ENCODE measurements at regions not wholly inside any gene's neighbourhood (a gene's known extent, or its start where the extent isn't known, plus 50 kb on each side); places are given as distances from the start of the nearest gene placed in this dataset.

GRCh38 chr13:89227356-89227755, 1556.2 kb downstream of the SLITRK5 start:
- TF ChIP-seq CTCF (IDR thresholded peaks at IDR 0.05; ENCODE audit: low read depth, low read length, missing input control) = no peak
- TF ChIP-seq MAX (IDR thresholded peaks at IDR 0.05) = no peak
- no peak for TF ChIP-seq YY1 (IDR thresholded peaks at IDR 0.05)
- TF ChIP-seq, protein P1, sequence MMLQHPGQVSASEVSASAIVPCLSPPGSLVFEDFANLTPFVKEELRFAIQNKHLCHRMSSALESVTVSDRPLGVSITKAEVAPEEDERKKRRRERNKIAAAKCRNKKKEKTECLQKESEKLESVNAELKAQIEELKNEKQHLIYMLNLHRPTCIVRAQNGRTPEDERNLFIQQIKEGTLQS (IDR thresholded peaks at IDR 0.05) = no peak
- TF ChIP-seq EGR1 (IDR thresholded peaks at IDR 0.05; ENCODE audit: low read depth in 2 of 2) = no peak
- TF ChIP-seq, protein P2, sequence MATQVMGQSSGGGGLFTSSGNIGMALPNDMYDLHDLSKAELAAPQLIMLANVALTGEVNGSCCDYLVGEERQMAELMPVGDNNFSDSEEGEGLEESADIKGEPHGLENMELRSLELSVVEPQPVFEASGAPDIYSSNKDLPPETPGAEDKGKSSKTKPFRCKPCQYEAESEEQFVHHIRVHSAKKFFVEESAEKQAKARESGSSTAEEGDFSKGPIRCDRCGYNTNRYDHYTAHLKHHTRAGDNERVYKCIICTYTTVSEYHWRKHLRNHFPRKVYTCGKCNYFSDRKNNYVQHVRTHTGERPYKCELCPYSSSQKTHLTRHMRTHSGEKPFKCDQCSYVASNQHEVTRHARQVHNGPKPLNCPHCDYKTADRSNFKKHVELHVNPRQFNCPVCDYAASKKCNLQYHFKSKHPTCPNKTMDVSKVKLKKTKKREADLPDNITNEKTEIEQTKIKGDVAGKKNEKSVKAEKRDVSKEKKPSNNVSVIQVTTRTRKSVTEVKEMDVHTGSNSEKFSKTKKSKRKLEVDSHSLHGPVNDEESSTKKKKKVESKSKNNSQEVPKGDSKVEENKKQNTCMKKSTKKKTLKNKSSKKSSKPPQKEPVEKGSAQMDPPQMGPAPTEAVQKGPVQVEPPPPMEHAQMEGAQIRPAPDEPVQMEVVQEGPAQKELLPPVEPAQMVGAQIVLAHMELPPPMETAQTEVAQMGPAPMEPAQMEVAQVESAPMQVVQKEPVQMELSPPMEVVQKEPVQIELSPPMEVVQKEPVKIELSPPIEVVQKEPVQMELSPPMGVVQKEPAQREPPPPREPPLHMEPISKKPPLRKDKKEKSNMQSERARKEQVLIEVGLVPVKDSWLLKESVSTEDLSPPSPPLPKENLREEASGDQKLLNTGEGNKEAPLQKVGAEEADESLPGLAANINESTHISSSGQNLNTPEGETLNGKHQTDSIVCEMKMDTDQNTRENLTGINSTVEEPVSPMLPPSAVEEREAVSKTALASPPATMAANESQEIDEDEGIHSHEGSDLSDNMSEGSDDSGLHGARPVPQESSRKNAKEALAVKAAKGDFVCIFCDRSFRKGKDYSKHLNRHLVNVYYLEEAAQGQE (IDR thresholded peaks at IDR 0.05) = no peak
- no peak for TF ChIP-seq RAD21 (IDR thresholded peaks at IDR 0.05)
- no peak for TF ChIP-seq TAF1 (conservative IDR thresholded peaks at IDR 0.05)
- TF ChIP-seq SP1 (IDR thresholded peaks at IDR 0.05) = no peak

Measured in liver (tissue), 3 donors.